K562 (cell line): ENCODE measurements at regions not wholly inside any gene's neighbourhood (a gene's known extent, or its start where the extent isn't known, plus 50 kb on each side); places are given as distances from the start of the nearest gene placed in this dataset.

Source experiments
- ATAC-seq: fragments of 200-7000 bp; cut with Tn5 transposase; 3 replicates; pipeline ENCODE4 v1.9.1; 2020; ENCODE audit warnings: moderate library complexity
- BruUV-seq: library from RNA; stranded (reverse); fragments of 400-500 nt; replicated peaks from 2 replicates; lab custom pipeline; 2021; lab: Mats Ljungman, UMichigan
- CTCF ChIA-PET: fragments of 300-600 bp; formaldehyde crosslinking; extraction: SDS; loops from one replicate; lab custom pipeline; 2021; ENCODE audit warnings: low intra/inter-chr PET ratio; lab: Yijun Ruan, JAX
- POLR2A ChIA-PET: fragments of 300-600, 350-650 bp; sonication (Branson Sonifier 250); formaldehyde crosslinking; extraction: SDS; loops from one replicate; lab custom pipeline; 2021; ENCODE audit warnings: antibody characterized with exemption, inconsistent platforms; lab: Yijun Ruan, JAX
- DNase-seq, 4 experiments: peaks; one replicate each; pipeline versions ENCODE4 v3.0.0 to v3.0.0-alpha.2; 2011 to 2018; ENCODE audit warnings: low spot score in 3 of 4, mixed read lengths in 3 of 4; ENCODE audit errors: extremely low read depth in 1 of 4
- FAIRE-seq: peaks from 2 replicates; lab custom pipeline; 2011; peaks lifted over from hg19 to GRCh38; lab: Jason Lieb, UNC
- H2AFZ ChIP-seq: 2 replicates; pipeline ENCODE4 v1.6.0; 2011; ENCODE audit warnings: low read depth, low read length, control low read depth, inconsistent platforms
- H3K27ac ChIP-seq: fragments of 200-600 bp; 3 replicates; pipeline ENCODE4 v1.8.0; 2011; ENCODE audit warnings: low read depth, mild to moderate bottlenecking, control low read depth, inconsistent platforms, low read length, moderate library complexity, mixed read lengths; ENCODE audit errors: extremely low read depth
- H3K27me3 ChIP-seq, 2 experiments: fragments of 300-600 bp in 1 of 2; 2 replicates in 1 of 2; 3 replicates in 1 of 2; pipeline versions ENCODE4 v1.6.0 to v1.8.0; 2011; ENCODE audit warnings: inconsistent platforms in 2 of 2, low read length in 2 of 2, mild to moderate bottlenecking in 1 of 2, mixed read lengths in 1 of 2, moderate library complexity in 1 of 2; ENCODE audit not compliant: control insufficient read depth in 2 of 2, insufficient read depth in 2 of 2
- H3K36me3 ChIP-seq: fragments of 300-600 bp; 3 replicates; pipeline ENCODE4 v1.8.0; 2011; ENCODE audit warnings: mild to moderate bottlenecking, low read length, inconsistent platforms; ENCODE audit not compliant: control insufficient read depth, insufficient read depth
- H3K4me1 ChIP-seq, 2 experiments: fragments of 200-600 bp in 1 of 2; replicated peaks in 1 of 2; 2 replicates in 1 of 2; 3 replicates in 1 of 2; pipeline versions ENCODE4 v1.5.1 to v1.8.0; 2011; ENCODE audit warnings: inconsistent platforms in 2 of 2, low read length in 2 of 2, mild to moderate bottlenecking in 1 of 2, mixed read lengths in 1 of 2, moderate library complexity in 1 of 2; ENCODE audit not compliant: control insufficient read depth in 2 of 2, insufficient read depth in 2 of 2
- H3K4me2 ChIP-seq: 2 replicates; pipeline ENCODE4 v1.6.1; 2011; ENCODE audit warnings: low read length, control low read depth, inconsistent platforms, mixed read lengths; ENCODE audit not compliant: insufficient read depth
- H3K4me3 ChIP-seq: fragments of 200-600 bp; sonication (generic), shearing (Covaris generic); 2 replicates; pipeline ENCODE4 v1.5.1; 2016; ENCODE audit warnings: control low read depth, inconsistent platforms
- H3K79me2 ChIP-seq: fragments of 200-600 bp; 3 replicates; pipeline ENCODE4 v1.8.0; 2011; ENCODE audit warnings: low read length, inconsistent platforms; ENCODE audit not compliant: control insufficient read depth, insufficient read depth
- H3K9ac ChIP-seq, 2 experiments: 2 replicates each; pipeline versions ENCODE4 v1.6.0 to v1.6.1; 2011; ENCODE audit warnings: low read depth in 2 of 2, low read length in 2 of 2, control low read depth in 1 of 2, inconsistent platforms in 1 of 2, mild to moderate bottlenecking in 1 of 2, mixed read lengths in 1 of 2; ENCODE audit not compliant: insufficient read depth in 1 of 2
- H3K9me1 ChIP-seq: one replicate; pipeline ENCODE4 v1.6.0; 2011; ENCODE audit warnings: inconsistent platforms, mild to moderate bottlenecking, low read length, moderate library complexity; ENCODE audit not compliant: control insufficient read depth, insufficient read depth
- H3K9me3 ChIP-seq: replicated peaks from 2 replicates; pipeline ENCODE4 v1.5.1; 2011; ENCODE audit warnings: low read depth, low read length, inconsistent platforms; ENCODE audit not compliant: control insufficient read depth, insufficient read depth
- H4K20me1 ChIP-seq: replicated peaks from 2 replicates; pipeline ENCODE4 v1.6.1; 2011; ENCODE audit warnings: low read length, inconsistent platforms, mixed read lengths; ENCODE audit not compliant: control insufficient read depth, insufficient read depth
- BRF2 ChIP-seq: IDR thresholded peaks from 3 replicates; pipeline ENCODE4 v1.6.1; 2011; ENCODE audit warnings: borderline replicate concordance, mild to moderate bottlenecking; ENCODE audit not compliant: insufficient read length, insufficient read depth
- DIDO1 ChIP-seq: fragments of 450-650 bp; IDR thresholded peaks from 2 replicates; pipeline ENCODE4 v1.6.1; 2016; ENCODE audit warnings: low read depth, missing biosample characterization, missing genetic modification characterization
- ESRRB ChIP-seq: fragments of 250-450 bp; sonication (Bioruptor Pico); IDR thresholded peaks from 2 replicates; pipeline ENCODE4 v1.5.0; 2020; ENCODE audit warnings: mild to moderate bottlenecking, moderate library complexity, borderline replicate concordance
- ETS2 ChIP-seq: IDR thresholded peaks from 2 replicates; pipeline ENCODE4 v1.6.1; 2016; ENCODE audit warnings: borderline replicate concordance, missing genetic modification characterization, mild to moderate bottlenecking, moderate library complexity, missing compliant biosample characterization; ENCODE audit not compliant: poor library complexity, severe bottlenecking
- IFI16 ChIP-seq: fragments of 250-450 bp; sonication (Bioruptor Pico); IDR thresholded peaks from 2 replicates; pipeline ENCODE4 v2.1.2; 2022; ENCODE audit warnings: mild to moderate bottlenecking, inconsistent platforms
- MIER1 ChIP-seq: fragments of 450-650 bp; IDR thresholded peaks from 2 replicates; pipeline ENCODE4 v1.6.1; 2016; ENCODE audit warnings: antibody characterized with exemption, mild to moderate bottlenecking, low read depth
- PTTG1 ChIP-seq: fragments of 450-650 bp; IDR thresholded peaks from 2 replicates; pipeline ENCODE4 v1.6.1; 2016; ENCODE audit warnings: low read depth, mild to moderate bottlenecking, missing genetic modification characterization, missing compliant biosample characterization
- RAD51 ChIP-seq: fragments of 450-650 bp; IDR thresholded peaks from 2 replicates; pipeline ENCODE4 v1.7.1; 2016; ENCODE audit warnings: low read depth, mild to moderate bottlenecking, borderline replicate concordance
- WGBS: fragments of 100-300 bp; shearing (Covaris generic); methylation state at CpG from one replicate; pipeline ENCODE4 v1.1.6; 2016; ENCODE audit warnings: low coverage, mixed read lengths; ENCODE audit not compliant: insufficient coverage; ENCODE audit errors: missing lambda C conversion rate; 5-methylcytosine and 5-hydroxymethylcytosine counted together
- in situ Hi-C: fragments of 300-500 bp; cut with MboI; formaldehyde crosslinking; loops from 4 replicates; pipeline ENCODE4 v1.15.0; 2018; ENCODE audit warnings: inconsistent platforms, mixed read lengths
- intact Hi-C: fragments of 100-400 bp; cut with micrococcal nuclease; formaldehyde crosslinking; loops from 2 replicates; pipeline ENCODE4 v1.14.2; 2022

- Histone ChIP-seq H3K79me2 (no peaks in the 10 kb centered on the region), H3K9ac (no peak overlapping the region), H3K27me3 (no peaks in the 10 kb centered on the region), H3K27ac (no peak overlapping the region), H4K20me1 (no peaks in the 10 kb centered on the region), H3K4me1 (no peaks in the 10 kb centered on the region), H2AFZ (no peak overlapping the region), H3K4me3 (no peak overlapping the region), H3K9me3 (no peaks in the 10 kb centered on the region), H3K36me3 (no peaks in the 10 kb centered on the region), H3K4me2 (no peak overlapping the region), H3K9me1 (no peaks in the 10 kb centered on the region)
- FAIRE-seq (no peak), DNase-seq (no peak), ATAC-seq (no peak)
- ChIA-PET POLR2A (no interaction called here), CTCF (no interaction called here)
- in situ Hi-C loops: no loop called here
- TF ChIP-seq IFI16 (CRISPR knock-in tag): no peak
- TF ChIP-seq MIER1: no peak
- no peak for TF ChIP-seq DIDO1 (tag)
- TF ChIP-seq ESRRB: no peak
- no peak for TF ChIP-seq PTTG1 (tag)
- TF ChIP-seq BRF2: no peak
- TF ChIP-seq ETS2 (tag): no peak
- no peak for TF ChIP-seq RAD51
- BruUV-seq: no TSS peak
- WGBS: 7% methylated on average over 1 of the region's 1 CpG
- intact Hi-C loops: no loop called here
Measured at GRCh38 chr6:81985191-81985590, 232.7 kb upstream of the TENT5A start.
